ENCODE measurements at regions not wholly inside any gene's neighbourhood (a gene's known extent, or its start where the extent isn't known, plus 50 kb on each side); places are given as distances from the start of the nearest gene placed in this dataset.

- DNase-seq (ENCODE audit: extremely low read depth, low read depth, low spot score): no peak
Observed at GRCh38 chr1:119298687-119299303, 69.8 kb upstream of the HAO2 start.

- DNase-seq (ENCODE audit: extremely low read depth, low read depth, low spot score): no peak
Observed at GRCh38 chr1:119302011-119302410, 66.6 kb upstream of the HAO2 start.

- no peak for DNase-seq (ENCODE audit: extremely low read depth, low read depth, low spot score)
Observed at GRCh38 chr1:119308130-119308700, 60.4 kb upstream of the HAO2 start.

- DNase-seq (ENCODE audit: extremely low read depth, low read depth, low spot score): no peak
Observed at GRCh38 chr1:119308806-119309205, 59.8 kb upstream of the HAO2 start.

GRCh38 chr1:119310301-119310700, 58.3 kb upstream of the HAO2 start:
- no peak for DNase-seq (ENCODE audit: extremely low read depth, low read depth, low spot score)

GRCh38 chr1:119312500-119312899, 56.1 kb upstream of the HAO2 start:
- DNase-seq (ENCODE audit: extremely low read depth, low read depth, low spot score): no peak

- DNase-seq (ENCODE audit: extremely low read depth, low read depth, low spot score): no peak
Observed at GRCh38 chr1:119314001-119314796, 54.4 kb upstream of the HAO2 start.

- DNase-seq (ENCODE audit: extremely low read depth, low read depth, low spot score): no peak
Observed at GRCh38 chr1:119316870-119317416, 51.6 kb upstream of the HAO2 start.

- no peak for DNase-seq (ENCODE audit: extremely low read depth, low read depth, low spot score)
Observed at GRCh38 chr1:119318466-119319309, 49.9 kb upstream of the HAO2 start.

Measured in glomerular endothelial cell (primary cell).